ENCODE measurements at regions not wholly inside any gene's neighbourhood (a gene's known extent, or its start where the extent isn't known, plus 50 kb on each side); places are given as distances from the start of the nearest gene placed in this dataset.

DNA sequence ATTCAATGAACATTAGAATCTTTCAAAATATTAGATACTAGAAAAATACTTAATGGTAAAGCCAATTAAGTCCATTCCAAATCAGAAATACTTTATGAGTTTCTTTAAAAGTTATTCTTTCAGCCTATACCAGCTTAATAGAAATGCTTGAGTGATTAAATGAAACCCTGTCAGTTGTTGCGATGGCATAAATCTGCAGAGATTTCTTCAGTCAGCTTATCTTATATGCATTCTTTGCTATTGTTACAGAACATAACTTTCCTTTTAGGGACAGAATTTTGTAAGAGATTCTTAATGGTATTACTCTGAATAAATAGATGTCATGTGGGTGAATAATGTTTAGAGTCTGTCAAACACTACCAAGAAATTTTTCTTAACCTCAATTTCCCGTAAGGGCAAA lies 325.0 kb upstream of the HAND2 start:
- intact Hi-C loops (cut with DNase I): no loop called here
- WGBS (ENCODE audit: insufficient coverage, low coverage, low lambda C conversion rate, missing lambda C conversion rate): 68% methylated on average over 2 of the region's 2 CpGs

DNA sequence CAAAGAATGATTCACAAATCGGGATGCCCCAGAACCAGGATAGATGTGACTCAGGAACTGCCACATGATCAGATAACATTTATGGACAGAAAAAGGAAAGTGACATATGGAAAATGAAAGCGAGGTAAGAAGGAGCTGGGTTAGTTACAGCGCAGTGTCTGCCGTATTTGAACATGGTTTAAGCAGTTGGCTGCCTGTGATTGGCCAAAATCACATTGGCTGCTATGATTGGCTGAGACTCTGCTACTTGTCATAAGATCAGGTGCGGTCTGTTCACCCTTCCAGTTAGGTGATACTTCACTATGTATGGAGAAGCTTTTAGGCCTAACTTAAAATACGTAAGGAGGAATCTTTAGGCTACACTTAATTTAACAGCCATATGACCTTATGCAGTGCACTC lies 322.7 kb upstream of the HAND2 start:
- H3K4me1 ChIP-seq: no peaks in the 10 kb centered on the region
- no peaks in the 10 kb centered on the region for H3K36me3 ChIP-seq
- H3K9me3 ChIP-seq: no peaks in the 10 kb centered on the region
- intact Hi-C loops (cut with DNase I): no loop called here
- no peaks in the 10 kb centered on the region for H3K27me3 ChIP-seq
- no peak overlapping the region for H3K4me3 ChIP-seq
- DNase-seq: no peak
- 72% methylated on average over 5 of the region's 6 CpGs for WGBS (ENCODE audit: insufficient coverage, low coverage, low lambda C conversion rate, missing lambda C conversion rate)
- ATAC-seq: no peak
- no peak overlapping the region for H3K27ac ChIP-seq
- no peak for TF ChIP-seq POLR2A (IDR thresholded peaks at IDR 0.05)
- TF ChIP-seq, protein P1, sequence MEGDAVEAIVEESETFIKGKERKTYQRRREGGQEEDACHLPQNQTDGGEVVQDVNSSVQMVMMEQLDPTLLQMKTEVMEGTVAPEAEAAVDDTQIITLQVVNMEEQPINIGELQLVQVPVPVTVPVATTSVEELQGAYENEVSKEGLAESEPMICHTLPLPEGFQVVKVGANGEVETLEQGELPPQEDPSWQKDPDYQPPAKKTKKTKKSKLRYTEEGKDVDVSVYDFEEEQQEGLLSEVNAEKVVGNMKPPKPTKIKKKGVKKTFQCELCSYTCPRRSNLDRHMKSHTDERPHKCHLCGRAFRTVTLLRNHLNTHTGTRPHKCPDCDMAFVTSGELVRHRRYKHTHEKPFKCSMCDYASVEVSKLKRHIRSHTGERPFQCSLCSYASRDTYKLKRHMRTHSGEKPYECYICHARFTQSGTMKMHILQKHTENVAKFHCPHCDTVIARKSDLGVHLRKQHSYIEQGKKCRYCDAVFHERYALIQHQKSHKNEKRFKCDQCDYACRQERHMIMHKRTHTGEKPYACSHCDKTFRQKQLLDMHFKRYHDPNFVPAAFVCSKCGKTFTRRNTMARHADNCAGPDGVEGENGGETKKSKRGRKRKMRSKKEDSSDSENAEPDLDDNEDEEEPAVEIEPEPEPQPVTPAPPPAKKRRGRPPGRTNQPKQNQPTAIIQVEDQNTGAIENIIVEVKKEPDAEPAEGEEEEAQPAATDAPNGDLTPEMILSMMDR (IDR thresholded peaks at IDR 0.05): no peak

More for the DNA sequence above, 325.0 kb upstream of the HAND2 start:
- ATAC-seq (no peak), DNase-seq (no peak)
- H3K27me3 ChIP-seq: no peaks in the 10 kb centered on the region
- H3K4me1 ChIP-seq: no peaks in the 10 kb centered on the region
- H3K9me3 ChIP-seq: no peaks in the 10 kb centered on the region
- H3K36me3 ChIP-seq: no peaks in the 10 kb centered on the region
- no peak for TF ChIP-seq POLR2A (IDR thresholded peaks at IDR 0.05)
- TF ChIP-seq, protein P1 (IDR thresholded peaks at IDR 0.05): no peak
- no peak overlapping the region for H3K4me3 ChIP-seq
- no peak overlapping the region for H3K27ac ChIP-seq

DNA sequence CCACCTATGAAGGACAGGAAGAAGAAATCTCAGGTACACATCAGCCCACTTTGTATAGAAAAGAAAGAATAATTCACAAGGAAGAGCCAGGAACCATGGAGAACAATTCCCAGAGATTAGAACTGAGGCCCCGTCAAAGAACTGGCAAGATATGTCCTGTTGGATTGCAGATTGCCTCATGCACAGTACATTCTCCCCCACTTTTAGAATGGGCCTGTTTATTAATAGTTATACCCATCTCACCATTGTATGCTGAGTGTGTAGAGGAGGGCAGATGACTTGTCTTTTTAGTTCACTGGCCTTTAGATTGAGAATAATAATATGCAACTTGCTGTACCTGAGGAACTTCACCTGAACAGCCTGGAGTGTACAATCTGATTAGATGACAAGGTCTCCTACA lies 315.6 kb upstream of the HAND2 start:
- intact Hi-C loops (cut with DNase I): no loop called here
- Histone ChIP-seq H3K36me3 (no peaks in the 10 kb centered on the region), H3K4me3 (no peak overlapping the region), H3K27me3 (no peaks in the 10 kb centered on the region), H3K9me3 (no peaks in the 10 kb centered on the region), H3K27ac (no peak overlapping the region), H3K4me1 (no peaks in the 10 kb centered on the region)
- no peak for ATAC-seq
- DNase-seq: no peak
- TF ChIP-seq POLR2A (IDR thresholded peaks at IDR 0.05): no peak
- TF ChIP-seq, protein P1 (IDR thresholded peaks at IDR 0.05): no peak
- 33% methylated on average over 1 of the region's 1 CpG for WGBS (ENCODE audit: insufficient coverage, low coverage, low lambda C conversion rate, missing lambda C conversion rate)

DNA sequence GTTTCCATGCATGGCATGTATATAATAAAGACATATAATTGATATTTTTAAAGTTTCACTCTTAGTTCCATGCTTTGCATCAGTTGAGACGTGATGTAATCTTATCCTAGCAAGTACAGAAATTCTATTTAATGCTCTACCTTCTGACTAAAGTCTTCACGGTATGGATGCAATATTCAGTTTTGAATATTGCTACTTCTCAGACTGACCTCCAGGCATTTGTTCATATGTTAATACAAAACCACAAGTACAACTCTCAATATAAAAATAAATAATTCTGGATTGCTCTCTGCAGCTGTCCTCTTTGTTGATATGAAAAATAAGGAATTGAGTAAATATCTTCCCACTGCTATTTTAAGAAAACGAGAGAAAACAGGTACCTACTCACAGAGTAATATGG lies 309.8 kb upstream of the HAND2 start:
- Histone ChIP-seq H3K4me3 (no peak overlapping the region), H3K9me3 (no peaks in the 10 kb centered on the region), H3K4me1 (no peaks in the 10 kb centered on the region), H3K27me3 (no peaks in the 10 kb centered on the region), H3K27ac (no peak overlapping the region), H3K36me3 (no peaks in the 10 kb centered on the region)
- intact Hi-C loops (cut with DNase I): no loop called here
- no peak for ATAC-seq
- TF ChIP-seq POLR2A (IDR thresholded peaks at IDR 0.05): no peak
- TF ChIP-seq, protein P1 (IDR thresholded peaks at IDR 0.05): no peak
- no peak for DNase-seq
- WGBS (ENCODE audit: insufficient coverage, low coverage, low lambda C conversion rate, missing lambda C conversion rate): 51% methylated on average over 3 of the region's 3 CpGs

DNA sequence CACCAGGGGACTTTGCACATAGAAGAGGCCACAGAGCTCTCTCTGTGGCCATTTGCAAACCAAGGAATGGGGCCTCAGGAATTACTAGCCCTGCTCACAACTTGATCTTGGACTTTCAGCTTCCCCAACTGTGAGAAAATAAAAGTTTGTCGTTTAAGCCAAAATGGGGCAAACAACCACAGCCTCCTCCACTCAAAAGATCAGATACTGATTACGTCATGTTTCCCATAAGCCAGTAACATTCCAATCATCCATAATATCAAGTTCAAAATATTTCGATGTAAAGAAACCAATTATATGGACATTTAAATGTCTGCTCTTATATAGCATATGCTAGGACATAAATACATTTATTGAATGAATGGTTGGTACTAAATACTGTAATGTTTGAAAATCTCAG lies 307.5 kb upstream of the HAND2 start:
- TF ChIP-seq POLR2A (IDR thresholded peaks at IDR 0.05): no peak
- TF ChIP-seq, protein P1 (IDR thresholded peaks at IDR 0.05): no peak
- no peak overlapping the region for H3K4me3 ChIP-seq
- no peaks in the 10 kb centered on the region for H3K36me3 ChIP-seq
- no peaks in the 10 kb centered on the region for H3K4me1 ChIP-seq
- no peaks in the 10 kb centered on the region for H3K27me3 ChIP-seq
- no peak overlapping the region for H3K27ac ChIP-seq
- DNase-seq (no peak), ATAC-seq (no peak)
- H3K9me3 ChIP-seq: no peaks in the 10 kb centered on the region
- 42% methylated on average over 3 of the region's 3 CpGs for WGBS (ENCODE audit: insufficient coverage, low coverage, low lambda C conversion rate, missing lambda C conversion rate)
- intact Hi-C loops (cut with DNase I): no loop called here

All from right lobe of liver (tissue), 6 donors.